OCI-LY7 (cell line): ENCODE measurements at regions not wholly inside any gene's neighbourhood (a gene's known extent, or its start where the extent isn't known, plus 50 kb on each side); places are given as distances from the start of the nearest gene placed in this dataset.

ENCODE experiments used
- BruUV-seq: library from RNA; stranded (reverse); fragments of 400-500 nt; replicated peaks from 2 replicates; lab custom pipeline; 2021; lab: Mats Ljungman, UMichigan
- CTCF ChIA-PET: fragments of 300-600 bp; sonication (Branson Sonifier 250); formaldehyde crosslinking; loops from one replicate; lab custom pipeline; 2022; ENCODE audit warnings: antibody characterized with exemption; ENCODE audit not compliant: unreplicated experiment; lab: Charles Lee
- POLR2A ChIA-PET: fragments of 300-600 bp; sonication (Branson Sonifier 250); formaldehyde crosslinking; loops from one replicate; lab custom pipeline; 2022; ENCODE audit warnings: antibody characterized with exemption; lab: Charles Lee
- DNase-seq: peaks from one replicate; pipeline ENCODE4 v3.0.0-alpha.2; 2015; ENCODE audit warnings: low spot score
- H2AFZ ChIP-seq: fragments of 200-600 bp; sonication (generic), shearing (Covaris generic); 2 replicates; pipeline ENCODE4 v1.6.1; 2014; ENCODE audit warnings: mild to moderate bottlenecking, antibody characterized with exemption, low read length, moderate library complexity
- H3K27ac ChIP-seq: fragments of 200-600 bp; sonication (generic); 2 replicates; pipeline ENCODE4 v1.5.1; 2014; ENCODE audit warnings: mixed run types, low read depth, mild to moderate bottlenecking, moderate library complexity, low read length, inconsistent platforms; ENCODE audit not compliant: poor library complexity, severe bottlenecking
- H3K36me3 ChIP-seq: fragments of 200-600 bp; sonication (generic); 2 replicates; pipeline ENCODE4 v1.6.1; 2014; ENCODE audit warnings: mild to moderate bottlenecking, antibody characterized with exemption, low read length, moderate library complexity, mixed read lengths; ENCODE audit not compliant: insufficient read depth
- H3K4me1 ChIP-seq: fragments of 200-600 bp; sonication (generic); 2 replicates; pipeline ENCODE4 v1.5.1; 2014; ENCODE audit warnings: mild to moderate bottlenecking, low read length; ENCODE audit not compliant: insufficient read depth, poor library complexity, severe bottlenecking
- H3K4me2 ChIP-seq: fragments of 200-600 bp; sonication (generic); 2 replicates; pipeline ENCODE4 v1.6.1; 2014; ENCODE audit warnings: mild to moderate bottlenecking, low read length
- H3K4me3 ChIP-seq: fragments of 200-600 bp; sonication (generic); 2 replicates; pipeline ENCODE4 v1.5.1; 2014; ENCODE audit warnings: mild to moderate bottlenecking, low read depth, low read length; ENCODE audit not compliant: poor library complexity, severe bottlenecking
- H3K79me2 ChIP-seq: fragments of 200-600 bp; sonication (generic); 2 replicates; pipeline ENCODE4 v1.6.1; 2016; ENCODE audit warnings: low read depth, mild to moderate bottlenecking, low read length, moderate library complexity, mixed read lengths; ENCODE audit not compliant: insufficient read depth
- H3K9me2 ChIP-seq: fragments of 200-600 bp; sonication (generic); 2 replicates; pipeline ENCODE4 v1.6.1; 2016; ENCODE audit warnings: mild to moderate bottlenecking, low read length, mixed read lengths; ENCODE audit not compliant: insufficient read depth
- H3K9me3 ChIP-seq: fragments of 200-600 bp; sonication (generic); 2 replicates; pipeline ENCODE4 v1.6.1; 2014; ENCODE audit warnings: mild to moderate bottlenecking, mixed run types, low read length, mixed read lengths
- H4K20me1 ChIP-seq: fragments of 200-600 bp; sonication (generic); 2 replicates; pipeline ENCODE4 v1.6.1; 2014; ENCODE audit warnings: mild to moderate bottlenecking, antibody characterized with exemption, low read length, moderate library complexity, mixed read lengths; ENCODE audit not compliant: insufficient read depth
- EZH2phosphoT487 ChIP-seq: fragments of 200-600 bp; sonication (generic); IDR thresholded peaks from 2 replicates; pipeline ENCODE4 v1.6.1; 2018; ENCODE audit warnings: low read depth, borderline replicate concordance, mild to moderate bottlenecking, mixed run types, antibody characterized with exemption, low read length, moderate library complexity, mixed read lengths
- intact Hi-C: fragments of 100-400 bp; cut with micrococcal nuclease; formaldehyde crosslinking; loops from one replicate; pipeline ENCODE4 v1.10.0; 2022; ENCODE audit not compliant: unreplicated experiment
- TF ChIP-seq, protein P1 (sequence below): fragments of 200-600 bp; sonication (generic); conservative IDR thresholded peaks from 2 replicates; pipeline ENCODE4 v1.5.1; 2014; ENCODE audit warnings: mild to moderate bottlenecking, antibody characterized with exemption, low read length, moderate library complexity, mixed read lengths

DNA sequence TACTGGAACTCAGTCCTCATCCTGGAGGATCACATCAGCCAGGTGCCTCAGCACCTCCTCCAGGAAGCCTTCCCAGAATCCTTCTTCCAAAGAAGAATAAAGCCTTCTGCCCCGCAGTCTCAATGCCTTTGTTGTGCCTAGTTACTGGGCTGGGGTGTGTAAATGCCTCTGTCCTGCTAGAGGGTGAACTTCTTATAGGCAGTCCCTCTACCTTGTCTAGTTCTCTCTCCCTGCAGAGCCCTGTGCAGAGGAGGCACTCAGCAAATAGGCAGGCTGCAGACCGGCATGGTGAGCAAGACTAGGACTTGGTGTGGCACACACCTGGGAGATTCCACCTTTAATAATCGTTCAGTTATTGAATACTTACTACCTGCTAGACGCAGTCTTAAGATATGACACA, 104.7 kb upstream of the PCBD1 start:
- H4K20me1 ChIP-seq = no peaks in the 10 kb centered on the region
- no peak overlapping the region for H3K4me2 ChIP-seq
- CTCF ChIA-PET = no interaction called here
- no peak overlapping the region for H2AFZ ChIP-seq
- no peak for TF ChIP-seq EZH2phosphoT487
- TF ChIP-seq, protein P1, sequence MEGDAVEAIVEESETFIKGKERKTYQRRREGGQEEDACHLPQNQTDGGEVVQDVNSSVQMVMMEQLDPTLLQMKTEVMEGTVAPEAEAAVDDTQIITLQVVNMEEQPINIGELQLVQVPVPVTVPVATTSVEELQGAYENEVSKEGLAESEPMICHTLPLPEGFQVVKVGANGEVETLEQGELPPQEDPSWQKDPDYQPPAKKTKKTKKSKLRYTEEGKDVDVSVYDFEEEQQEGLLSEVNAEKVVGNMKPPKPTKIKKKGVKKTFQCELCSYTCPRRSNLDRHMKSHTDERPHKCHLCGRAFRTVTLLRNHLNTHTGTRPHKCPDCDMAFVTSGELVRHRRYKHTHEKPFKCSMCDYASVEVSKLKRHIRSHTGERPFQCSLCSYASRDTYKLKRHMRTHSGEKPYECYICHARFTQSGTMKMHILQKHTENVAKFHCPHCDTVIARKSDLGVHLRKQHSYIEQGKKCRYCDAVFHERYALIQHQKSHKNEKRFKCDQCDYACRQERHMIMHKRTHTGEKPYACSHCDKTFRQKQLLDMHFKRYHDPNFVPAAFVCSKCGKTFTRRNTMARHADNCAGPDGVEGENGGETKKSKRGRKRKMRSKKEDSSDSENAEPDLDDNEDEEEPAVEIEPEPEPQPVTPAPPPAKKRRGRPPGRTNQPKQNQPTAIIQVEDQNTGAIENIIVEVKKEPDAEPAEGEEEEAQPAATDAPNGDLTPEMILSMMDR = no peak
- POLR2A ChIA-PET = no interaction called here
- H3K9me2 ChIP-seq = no peaks in the 10 kb centered on the region
- no peaks in the 10 kb centered on the region for H3K9me3 ChIP-seq
- no peak for DNase-seq
- BruUV-seq = no TSS peak
- no peaks in the 10 kb centered on the region for H3K4me1 ChIP-seq
- H3K4me3 ChIP-seq = no peak overlapping the region
- intact Hi-C loops = no loop called here
- H3K36me3 ChIP-seq = no peaks in the 10 kb centered on the region
- no peak overlapping the region for H3K27ac ChIP-seq
- H3K79me2 ChIP-seq = no peaks in the 10 kb centered on the region

DNA sequence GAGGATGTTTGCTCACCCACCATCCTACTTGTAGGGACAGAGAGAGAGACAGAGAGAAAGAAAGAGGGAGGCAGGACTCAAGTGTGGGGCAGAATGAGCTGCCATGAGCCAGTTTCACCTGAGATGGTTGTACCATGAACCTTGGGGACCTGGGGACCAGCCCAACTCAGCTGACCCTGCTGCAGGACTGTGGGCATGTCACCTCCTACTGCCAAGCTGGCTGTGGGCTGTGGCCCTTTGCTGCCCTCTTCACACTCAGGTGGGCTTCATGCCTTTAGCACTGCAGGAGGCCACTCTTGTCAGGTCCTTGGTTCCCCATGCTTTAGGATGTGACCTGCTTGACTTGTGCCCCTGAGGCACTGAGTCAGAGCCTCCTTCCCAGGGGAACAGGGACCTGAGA, 108.2 kb upstream of the PCBD1 start:
- TF ChIP-seq, protein P1 = no peak
- no peak for TF ChIP-seq EZH2phosphoT487
- ChIA-PET CTCF (no interaction called here), POLR2A (no interaction called here)
- no peak overlapping the region for H3K4me2 ChIP-seq
- BruUV-seq = no TSS peak
- no peaks in the 10 kb centered on the region for H3K36me3 ChIP-seq
- H3K9me3 ChIP-seq = no peaks in the 10 kb centered on the region
- no peaks in the 10 kb centered on the region for H3K79me2 ChIP-seq
- H3K27ac ChIP-seq = no peak overlapping the region
- DNase-seq = no peak
- H3K9me2 ChIP-seq = no peaks in the 10 kb centered on the region
- intact Hi-C loops = no loop called here
- no peak overlapping the region for H2AFZ ChIP-seq
- no peaks in the 10 kb centered on the region for H3K4me1 ChIP-seq
- H4K20me1 ChIP-seq = no peaks in the 10 kb centered on the region
- no peak overlapping the region for H3K4me3 ChIP-seq

DNA sequence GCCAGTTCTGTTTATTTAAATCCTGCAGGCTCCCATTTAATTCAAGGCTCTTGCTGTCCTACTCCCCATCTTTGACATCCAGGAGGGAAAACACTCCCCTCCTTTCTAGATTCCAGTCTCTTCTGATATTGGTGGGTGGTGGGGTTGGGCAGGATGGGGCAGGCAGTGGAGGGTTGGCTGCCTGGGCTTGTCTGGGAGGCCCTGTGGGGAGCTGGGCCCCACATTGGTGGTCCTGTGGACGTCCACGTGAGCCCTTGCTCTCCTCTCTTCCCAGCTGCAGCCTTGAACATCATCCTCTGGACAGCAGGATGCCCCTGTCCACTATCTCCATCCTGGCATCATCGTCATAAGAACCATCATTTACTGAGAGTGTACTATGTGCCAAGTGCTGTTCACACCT, 108.9 kb upstream of the PCBD1 start:
- ChIA-PET CTCF (no interaction called here), POLR2A (interaction anchor here (0.6 kb wide), 1 partner anchor 1438 kb away, joined by 3 read pairs; no protein-coding TSS in a partner anchor)
- no TSS peak for BruUV-seq
- H3K4me3 ChIP-seq = no peak overlapping the region
- H2AFZ ChIP-seq = no peak overlapping the region
- no peaks in the 10 kb centered on the region for H3K79me2 ChIP-seq
- H3K9me3 ChIP-seq = no peaks in the 10 kb centered on the region
- no peak overlapping the region for H3K27ac ChIP-seq
- TF ChIP-seq EZH2phosphoT487 = no peak
- TF ChIP-seq, protein P1 = no peak
- no peaks in the 10 kb centered on the region for H4K20me1 ChIP-seq
- DNase-seq = no peak
- no peak overlapping the region for H3K4me2 ChIP-seq
- H3K9me2 ChIP-seq = no peaks in the 10 kb centered on the region
- H3K36me3 ChIP-seq = no peaks in the 10 kb centered on the region
- intact Hi-C loops = no loop called here
- H3K4me1 ChIP-seq = no peaks in the 10 kb centered on the region
